ENCODE measurements at regions not wholly inside any gene's neighbourhood (a gene's known extent, or its start where the extent isn't known, plus 50 kb on each side); places are given as distances from the start of the nearest gene placed in this dataset.

GRCh38 chrX:39724544-39724943 lies 373.2 kb downstream of the BCOR start:
- TF ChIP-seq POLR2AphosphoS5 (IDR thresholded peaks at IDR 0.05): no peak
- TF ChIP-seq, protein P1, sequence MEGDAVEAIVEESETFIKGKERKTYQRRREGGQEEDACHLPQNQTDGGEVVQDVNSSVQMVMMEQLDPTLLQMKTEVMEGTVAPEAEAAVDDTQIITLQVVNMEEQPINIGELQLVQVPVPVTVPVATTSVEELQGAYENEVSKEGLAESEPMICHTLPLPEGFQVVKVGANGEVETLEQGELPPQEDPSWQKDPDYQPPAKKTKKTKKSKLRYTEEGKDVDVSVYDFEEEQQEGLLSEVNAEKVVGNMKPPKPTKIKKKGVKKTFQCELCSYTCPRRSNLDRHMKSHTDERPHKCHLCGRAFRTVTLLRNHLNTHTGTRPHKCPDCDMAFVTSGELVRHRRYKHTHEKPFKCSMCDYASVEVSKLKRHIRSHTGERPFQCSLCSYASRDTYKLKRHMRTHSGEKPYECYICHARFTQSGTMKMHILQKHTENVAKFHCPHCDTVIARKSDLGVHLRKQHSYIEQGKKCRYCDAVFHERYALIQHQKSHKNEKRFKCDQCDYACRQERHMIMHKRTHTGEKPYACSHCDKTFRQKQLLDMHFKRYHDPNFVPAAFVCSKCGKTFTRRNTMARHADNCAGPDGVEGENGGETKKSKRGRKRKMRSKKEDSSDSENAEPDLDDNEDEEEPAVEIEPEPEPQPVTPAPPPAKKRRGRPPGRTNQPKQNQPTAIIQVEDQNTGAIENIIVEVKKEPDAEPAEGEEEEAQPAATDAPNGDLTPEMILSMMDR (IDR thresholded peaks at IDR 0.05; ENCODE audit: poor library complexity, severe bottlenecking): no peak
- no peak for TF ChIP-seq EP300 (conservative IDR thresholded peaks at IDR 0.05; ENCODE audit: poor library complexity, severe bottlenecking)
- no peak for TF ChIP-seq SMC3 (conservative IDR thresholded peaks at IDR 0.05; ENCODE audit: poor library complexity)
